ENCODE measurements at regions not wholly inside any gene's neighbourhood (a gene's known extent, or its start where the extent isn't known, plus 50 kb on each side); places are given as distances from the start of the nearest gene placed in this dataset.

- Histone ChIP-seq H3K4me1 (ENCODE audit: control insufficient read depth, insufficient read depth, low read length) (no peaks in the 10 kb centered on the region), H3K9me3 (ENCODE audit: control insufficient read depth, insufficient read depth, low read length) (peaks cover 8% of the 10 kb centered on the region), H3K9ac (ENCODE audit: low read depth, low read length) (no peak overlapping the region), H3K4me3 (ENCODE audit: low read depth, low read length) (no peak overlapping the region), H3K27ac (ENCODE audit: low read depth, low read length) (no peak overlapping the region), H3K27me3 (ENCODE audit: control insufficient read depth, insufficient read depth, low read length) (no peaks in the 10 kb centered on the region), H3K36me3 (ENCODE audit: control insufficient read depth, insufficient read depth, low read length) (no peaks in the 10 kb centered on the region)
Observed at GRCh38 chr10:131490991-131491594, 179.6 kb upstream of the TCERG1L start.

GRCh38 chr10:131492211-131492857 is 180.8 kb upstream of the TCERG1L start:
- Histone ChIP-seq H3K9ac (ENCODE audit: low read depth, low read length) (no peak overlapping the region), H3K27ac (ENCODE audit: low read depth, low read length) (no peak overlapping the region), H3K4me3 (ENCODE audit: low read depth, low read length) (no peak overlapping the region)

DNA sequence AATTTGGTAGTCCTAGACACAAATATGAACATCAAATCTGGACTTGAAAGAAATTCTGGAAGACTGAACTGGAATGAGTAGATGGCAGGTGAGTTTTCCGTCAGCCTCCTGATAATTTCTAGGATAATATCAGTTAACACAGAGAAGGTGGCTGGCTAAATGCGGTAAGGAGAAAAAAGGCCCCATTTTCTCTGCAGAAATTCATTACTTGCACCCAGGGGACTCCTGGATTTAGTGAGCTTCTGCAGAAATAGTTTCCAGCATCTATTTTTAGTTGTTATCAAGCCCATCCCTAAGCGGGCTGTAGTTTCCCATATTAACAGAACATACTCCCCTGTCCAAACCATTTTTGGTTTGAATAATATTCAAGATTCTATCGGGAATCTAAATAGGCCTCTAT is 181.9 kb upstream of the TCERG1L start:
- Histone ChIP-seq H3K9ac (ENCODE audit: low read depth, low read length) (no peak overlapping the region), H3K9me3 (ENCODE audit: control insufficient read depth, insufficient read depth, low read length) (no peaks in the 10 kb centered on the region), H3K4me1 (ENCODE audit: control insufficient read depth, insufficient read depth, low read length) (no peaks in the 10 kb centered on the region), H3K4me3 (ENCODE audit: low read depth, low read length) (no peak overlapping the region), H3K36me3 (ENCODE audit: control insufficient read depth, insufficient read depth, low read length) (no peaks in the 10 kb centered on the region), H3K27ac (ENCODE audit: low read depth, low read length) (no peak overlapping the region), H3K27me3 (ENCODE audit: control insufficient read depth, insufficient read depth, low read length) (no peaks in the 10 kb centered on the region)

More at GRCh38 chr10:131492211-131492857, 180.8 kb upstream of the TCERG1L start:
- Histone ChIP-seq H3K36me3 (ENCODE audit: control insufficient read depth, insufficient read depth, low read length) (no peaks in the 10 kb centered on the region), H3K4me1 (ENCODE audit: control insufficient read depth, insufficient read depth, low read length) (no peaks in the 10 kb centered on the region), H3K27me3 (ENCODE audit: control insufficient read depth, insufficient read depth, low read length) (no peaks in the 10 kb centered on the region), H3K9me3 (ENCODE audit: control insufficient read depth, insufficient read depth, low read length) (no peaks in the 10 kb centered on the region)

DNA sequence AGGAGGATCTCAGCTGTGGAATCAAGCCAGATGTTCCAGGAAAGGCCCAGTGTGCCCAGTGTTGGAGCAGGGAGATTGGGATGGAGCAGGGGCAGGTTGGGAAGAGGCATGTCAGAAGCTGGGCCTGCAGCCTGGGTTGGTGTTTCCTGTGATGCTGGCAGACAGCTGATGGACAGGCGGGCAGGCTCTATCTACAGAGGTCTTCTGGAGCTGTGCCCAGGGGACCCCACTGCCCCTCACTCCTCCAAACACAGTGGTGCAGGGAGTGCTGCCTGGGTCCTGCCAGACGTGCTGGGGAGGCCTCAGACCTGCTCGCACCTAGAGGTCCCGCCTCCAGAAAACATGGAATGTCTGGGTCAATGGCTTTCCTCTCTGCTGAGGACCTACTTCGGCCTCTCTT is 182.9 kb upstream of the TCERG1L start:
- no peak overlapping the region for H3K9ac ChIP-seq (ENCODE audit: low read depth, low read length)
- no peak overlapping the region for H3K27ac ChIP-seq (ENCODE audit: low read depth, low read length)
- H3K4me3 ChIP-seq (ENCODE audit: low read depth, low read length) = no peak overlapping the region
- no peaks in the 10 kb centered on the region for H3K9me3 ChIP-seq (ENCODE audit: control insufficient read depth, insufficient read depth, low read length)
- H3K27me3 ChIP-seq (ENCODE audit: control insufficient read depth, insufficient read depth, low read length) = no peaks in the 10 kb centered on the region
- no peaks in the 10 kb centered on the region for H3K36me3 ChIP-seq (ENCODE audit: control insufficient read depth, insufficient read depth, low read length)
- H3K4me1 ChIP-seq (ENCODE audit: control insufficient read depth, insufficient read depth, low read length) = no peaks in the 10 kb centered on the region

DNA sequence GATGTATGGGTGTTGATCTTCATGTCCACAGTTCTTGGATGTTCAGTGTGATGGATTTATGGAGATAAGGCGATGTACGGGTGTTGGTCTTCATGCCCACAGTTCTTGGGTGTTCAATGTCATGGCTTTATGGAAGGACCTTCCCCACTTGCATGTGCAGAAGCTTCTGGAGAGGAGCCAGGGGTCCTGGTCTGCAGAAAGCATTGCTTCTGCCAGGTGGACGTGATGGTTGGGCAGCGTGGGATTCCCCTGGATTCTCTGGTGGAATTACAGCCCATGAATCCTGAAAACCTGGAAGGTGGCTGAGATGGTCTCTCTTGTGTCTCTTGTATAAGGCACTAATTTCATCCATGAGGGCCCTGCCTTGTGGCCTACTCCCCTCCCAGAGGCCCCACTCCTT is 183.7 kb upstream of the TCERG1L start:
- Histone ChIP-seq H3K9me3 (ENCODE audit: control insufficient read depth, insufficient read depth, low read length) (no peaks in the 10 kb centered on the region), H3K9ac (ENCODE audit: low read depth, low read length) (no peak overlapping the region), H3K36me3 (ENCODE audit: control insufficient read depth, insufficient read depth, low read length) (no peaks in the 10 kb centered on the region), H3K4me3 (ENCODE audit: low read depth, low read length) (no peak overlapping the region), H3K4me1 (ENCODE audit: control insufficient read depth, insufficient read depth, low read length) (no peaks in the 10 kb centered on the region), H3K27me3 (ENCODE audit: control insufficient read depth, insufficient read depth, low read length) (no peaks in the 10 kb centered on the region), H3K27ac (ENCODE audit: low read depth, low read length) (no peak overlapping the region)

DNA sequence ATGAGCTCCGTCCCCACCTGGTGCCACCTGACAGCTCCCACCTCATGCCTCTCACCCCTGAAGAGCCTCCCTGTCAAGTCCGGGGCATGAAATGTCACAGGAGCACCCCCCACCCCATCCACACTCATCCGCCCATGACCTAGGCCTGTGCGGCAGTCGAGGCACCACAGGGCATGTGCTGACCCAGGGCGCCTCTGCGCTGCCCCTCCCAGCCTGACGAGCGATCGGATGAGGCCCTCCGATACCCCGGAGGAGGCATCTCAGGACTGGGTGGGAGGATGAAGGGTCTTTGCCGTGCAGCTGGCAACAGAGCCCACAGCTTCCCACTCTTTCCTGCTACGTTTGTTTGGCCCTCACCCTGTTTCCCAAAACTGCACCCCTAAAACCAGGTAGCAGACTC is 184.4 kb upstream of the TCERG1L start:
- no peaks in the 10 kb centered on the region for H3K27me3 ChIP-seq (ENCODE audit: control insufficient read depth, insufficient read depth, low read length)
- no peaks in the 10 kb centered on the region for H3K4me1 ChIP-seq (ENCODE audit: control insufficient read depth, insufficient read depth, low read length)
- H3K9ac ChIP-seq (ENCODE audit: low read depth, low read length) = no peak overlapping the region
- H3K4me3 ChIP-seq (ENCODE audit: low read depth, low read length) = no peak overlapping the region
- H3K27ac ChIP-seq (ENCODE audit: low read depth, low read length) = no peak overlapping the region
- H3K36me3 ChIP-seq (ENCODE audit: control insufficient read depth, insufficient read depth, low read length) = no peaks in the 10 kb centered on the region
- H3K9me3 ChIP-seq (ENCODE audit: control insufficient read depth, insufficient read depth, low read length) = no peaks in the 10 kb centered on the region

- Histone ChIP-seq H3K36me3 (ENCODE audit: control insufficient read depth, insufficient read depth, low read length) (no peaks in the 10 kb centered on the region), H3K27ac (ENCODE audit: low read depth, low read length) (no peak overlapping the region), H3K9me3 (ENCODE audit: control insufficient read depth, insufficient read depth, low read length) (no peaks in the 10 kb centered on the region), H3K9ac (ENCODE audit: low read depth, low read length) (no peak overlapping the region), H3K27me3 (ENCODE audit: control insufficient read depth, insufficient read depth, low read length) (no peaks in the 10 kb centered on the region), H3K4me1 (ENCODE audit: control insufficient read depth, insufficient read depth, low read length) (no peaks in the 10 kb centered on the region), H3K4me3 (ENCODE audit: low read depth, low read length) (no peak overlapping the region)
Observed at GRCh38 chr10:131496351-131497052, 185.0 kb upstream of the TCERG1L start.

GRCh38 chr10:131499566-131499965 is 188.0 kb upstream of the TCERG1L start:
- H3K27me3 ChIP-seq (ENCODE audit: control insufficient read depth, insufficient read depth, low read length) = no peaks in the 10 kb centered on the region
- no peaks in the 10 kb centered on the region for H3K4me1 ChIP-seq (ENCODE audit: control insufficient read depth, insufficient read depth, low read length)
- H3K4me3 ChIP-seq (ENCODE audit: low read depth, low read length) = no peak overlapping the region
- no peaks in the 10 kb centered on the region for H3K36me3 ChIP-seq (ENCODE audit: control insufficient read depth, insufficient read depth, low read length)
- no peak overlapping the region for H3K9ac ChIP-seq (ENCODE audit: low read depth, low read length)
- H3K9me3 ChIP-seq (ENCODE audit: control insufficient read depth, insufficient read depth, low read length) = peaks cover 16% of the 10 kb centered on the region
- no peak overlapping the region for H3K27ac ChIP-seq (ENCODE audit: low read depth, low read length)

GRCh38 chr10:131500181-131500580 is 188.7 kb upstream of the TCERG1L start:
- no peak overlapping the region for H3K27ac ChIP-seq (ENCODE audit: low read depth, low read length)
- no peaks in the 10 kb centered on the region for H3K36me3 ChIP-seq (ENCODE audit: control insufficient read depth, insufficient read depth, low read length)
- peaks cover 16% of the 10 kb centered on the region for H3K9me3 ChIP-seq (ENCODE audit: control insufficient read depth, insufficient read depth, low read length)
- H3K4me3 ChIP-seq (ENCODE audit: low read depth, low read length) = no peak overlapping the region
- H3K27me3 ChIP-seq (ENCODE audit: control insufficient read depth, insufficient read depth, low read length) = no peaks in the 10 kb centered on the region
- H3K9ac ChIP-seq (ENCODE audit: low read depth, low read length) = no peak overlapping the region
- H3K4me1 ChIP-seq (ENCODE audit: control insufficient read depth, insufficient read depth, low read length) = no peaks in the 10 kb centered on the region

- Histone ChIP-seq H3K36me3 (ENCODE audit: control insufficient read depth, insufficient read depth, low read length) (no peaks in the 10 kb centered on the region), H3K9ac (ENCODE audit: low read depth, low read length) (no peak overlapping the region), H3K4me1 (ENCODE audit: control insufficient read depth, insufficient read depth, low read length) (no peaks in the 10 kb centered on the region), H3K27me3 (ENCODE audit: control insufficient read depth, insufficient read depth, low read length) (no peaks in the 10 kb centered on the region), H3K27ac (ENCODE audit: low read depth, low read length) (no peak overlapping the region), H3K9me3 (ENCODE audit: control insufficient read depth, insufficient read depth, low read length) (peaks cover 16% of the 10 kb centered on the region), H3K4me3 (ENCODE audit: low read depth, low read length) (no peak overlapping the region)
Observed at GRCh38 chr10:131500892-131501291, 189.4 kb upstream of the TCERG1L start.

DNA sequence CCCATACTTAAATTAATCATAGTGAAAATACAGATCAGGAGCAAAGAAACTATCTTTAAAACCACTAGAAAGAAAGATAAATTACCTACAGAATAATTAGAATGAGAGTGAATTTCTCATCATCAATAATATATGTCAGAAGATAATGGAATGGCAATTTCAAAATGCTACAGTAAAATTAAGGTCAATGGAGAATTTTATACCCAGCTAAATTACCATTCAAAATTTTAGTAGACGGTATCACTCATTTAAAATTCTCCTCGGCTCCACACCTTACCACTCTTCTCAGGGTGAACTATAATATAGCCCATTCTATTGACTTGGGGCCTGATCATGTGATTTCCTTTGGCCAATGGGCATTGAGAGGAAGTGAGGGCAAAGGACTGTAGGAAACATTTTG is 192.5 kb upstream of the TCERG1L start:
- Histone ChIP-seq H3K9ac (ENCODE audit: low read depth, low read length) (no peak overlapping the region), H3K27ac (ENCODE audit: low read depth, low read length) (no peak overlapping the region), H3K36me3 (ENCODE audit: control insufficient read depth, insufficient read depth, low read length) (no peaks in the 10 kb centered on the region), H3K27me3 (ENCODE audit: control insufficient read depth, insufficient read depth, low read length) (no peaks in the 10 kb centered on the region), H3K4me3 (ENCODE audit: low read depth, low read length) (no peak overlapping the region), H3K4me1 (ENCODE audit: control insufficient read depth, insufficient read depth, low read length) (no peaks in the 10 kb centered on the region), H3K9me3 (ENCODE audit: control insufficient read depth, insufficient read depth, low read length) (peaks cover 16% of the 10 kb centered on the region)
